ENCODE measurements at regions not wholly inside any gene's neighbourhood (a gene's known extent, or its start where the extent isn't known, plus 50 kb on each side); places are given as distances from the start of the nearest gene placed in this dataset.

DNA sequence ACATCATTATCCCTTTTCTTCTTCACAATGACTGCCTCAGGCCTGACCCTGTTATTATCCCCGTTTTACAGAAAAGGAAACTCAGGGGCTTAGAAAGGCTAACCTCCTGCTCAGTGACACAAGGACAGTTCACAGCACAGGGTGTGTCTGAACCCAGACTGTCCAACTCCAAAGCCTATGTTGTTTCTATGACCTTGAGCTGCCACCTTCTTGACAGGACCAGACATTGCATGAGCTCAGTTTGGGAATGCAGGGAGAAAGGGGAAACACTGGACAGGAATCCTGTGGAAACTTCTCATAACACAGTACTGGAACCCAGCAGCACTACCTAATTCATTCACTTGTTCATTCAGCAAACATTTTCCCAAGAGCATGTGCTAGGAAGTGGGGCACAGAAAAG, 472.8 kb downstream of the CDK5RAP2 start:
- DNase-seq, result no peak

DNA sequence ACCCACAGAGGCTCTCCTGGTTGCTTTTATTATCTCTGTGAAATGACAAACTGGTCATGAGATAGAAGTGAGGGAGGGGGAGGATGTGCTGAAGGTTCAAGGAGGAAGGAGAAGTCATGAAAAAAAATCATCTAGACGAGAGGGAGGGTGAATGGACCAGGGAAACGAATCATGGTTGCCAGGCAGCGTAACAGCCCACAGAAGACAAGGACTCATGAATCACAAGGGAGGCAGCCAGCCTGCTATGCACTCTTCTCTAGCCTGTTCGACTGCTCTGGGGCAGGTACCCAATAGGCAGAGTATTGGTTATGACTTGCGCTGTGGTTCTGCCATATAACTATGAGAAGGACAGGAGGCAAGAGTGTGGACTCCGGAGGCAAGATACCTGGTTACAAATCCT, 475.2 kb downstream of the CDK5RAP2 start:
- no peak for DNase-seq

DNA sequence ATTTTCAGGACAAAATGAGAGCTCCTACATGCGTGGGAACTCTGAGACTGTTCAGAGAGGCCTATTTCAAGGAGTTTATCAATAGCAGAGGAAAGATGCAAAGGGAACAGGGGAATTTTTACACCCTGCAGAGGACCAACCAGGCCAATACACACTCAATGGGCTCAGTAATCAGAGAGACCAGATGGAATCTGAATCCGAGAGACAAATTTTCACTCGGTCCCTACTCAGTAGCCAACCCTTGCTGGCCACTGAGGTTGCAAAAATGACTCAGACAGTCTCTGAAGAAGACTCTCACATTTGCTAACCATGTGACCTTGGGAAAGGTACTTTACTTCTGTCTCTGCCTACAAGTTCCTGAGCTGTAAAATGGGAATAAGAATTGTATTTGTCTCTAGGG, 479.4 kb downstream of the CDK5RAP2 start:
- no peak for DNase-seq

DNA sequence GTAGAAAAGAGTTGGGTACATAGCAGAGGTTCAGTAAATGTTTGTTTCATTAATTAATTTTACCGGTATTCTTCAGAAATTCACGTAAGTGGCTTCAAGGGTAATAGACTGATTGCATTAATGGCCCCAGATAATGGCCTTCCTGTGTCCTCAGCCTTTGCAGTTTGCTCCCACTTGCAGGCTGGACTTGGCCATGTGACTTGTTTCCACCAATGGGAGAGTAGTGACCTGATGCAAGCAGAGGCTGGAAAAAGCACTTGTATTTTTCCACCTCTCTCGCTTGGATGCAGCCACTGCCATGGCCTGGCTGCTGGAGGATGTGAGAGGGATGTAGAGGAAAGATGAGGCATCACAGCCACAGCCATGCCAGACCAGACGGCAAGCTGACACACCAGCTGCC, 480.9 kb downstream of the CDK5RAP2 start:
- DNase-seq, result no peak

DNA sequence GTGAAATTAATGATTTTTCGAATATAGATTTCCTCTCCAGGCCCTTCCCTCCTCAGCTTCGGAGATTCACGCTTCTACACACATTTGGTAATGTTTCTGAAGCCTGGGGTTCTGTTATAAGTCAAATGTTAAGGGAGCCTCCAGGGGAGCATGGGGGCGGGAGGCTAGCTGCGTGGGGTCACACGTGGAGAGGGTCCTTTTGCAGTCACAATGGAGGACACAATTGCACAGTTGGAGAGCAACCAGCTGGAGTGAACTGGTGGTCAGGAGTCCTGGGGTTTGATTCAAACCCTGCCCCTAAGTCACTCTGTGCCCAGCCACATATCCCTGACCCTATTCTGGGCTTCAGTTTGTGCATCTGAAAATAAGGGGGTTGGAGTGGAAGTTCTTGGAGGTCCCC, 481.4 kb downstream of the CDK5RAP2 start:
- DNase-seq, result no peak

DNA sequence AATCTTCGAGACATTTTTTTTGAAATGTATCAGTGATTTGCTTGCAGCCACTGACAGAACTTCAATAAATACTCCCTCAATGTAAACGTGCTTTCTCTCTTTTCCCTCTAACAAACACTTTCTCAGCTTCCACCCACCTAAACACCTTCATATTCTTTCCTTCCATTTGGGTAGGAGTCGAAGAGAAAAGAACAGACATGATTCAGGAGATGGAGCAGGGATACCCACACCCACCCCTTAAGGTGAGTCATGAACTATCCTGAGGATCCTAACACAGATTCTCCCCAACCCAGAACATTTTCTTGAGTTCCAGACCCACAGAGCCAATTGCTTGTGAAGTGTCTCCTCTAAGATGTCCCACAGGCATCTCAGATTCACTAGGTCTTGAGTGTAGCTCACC, 488.8 kb downstream of the CDK5RAP2 start:
- no peak for DNase-seq

DNA sequence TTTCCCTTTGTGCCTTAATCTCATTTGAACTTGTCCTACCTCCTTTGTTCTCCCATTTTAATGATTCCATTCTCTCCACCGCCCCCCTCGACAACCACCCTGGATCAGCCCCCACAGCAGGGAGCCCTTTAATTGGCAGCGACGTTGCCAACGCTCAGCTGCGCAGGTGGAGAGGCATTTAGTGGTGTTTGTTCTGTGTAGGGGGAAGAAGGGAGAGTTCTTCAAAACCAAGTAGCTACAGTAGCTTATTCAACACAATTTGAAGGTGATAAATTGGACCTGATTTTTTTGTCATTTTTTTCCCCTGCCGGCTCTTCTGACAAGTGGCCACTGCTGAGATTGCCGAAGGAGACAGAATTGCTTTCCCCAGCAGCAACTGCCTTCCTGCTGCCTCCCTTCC, 499.1 kb downstream of the CDK5RAP2 start:
- no peak for DNase-seq

DNA sequence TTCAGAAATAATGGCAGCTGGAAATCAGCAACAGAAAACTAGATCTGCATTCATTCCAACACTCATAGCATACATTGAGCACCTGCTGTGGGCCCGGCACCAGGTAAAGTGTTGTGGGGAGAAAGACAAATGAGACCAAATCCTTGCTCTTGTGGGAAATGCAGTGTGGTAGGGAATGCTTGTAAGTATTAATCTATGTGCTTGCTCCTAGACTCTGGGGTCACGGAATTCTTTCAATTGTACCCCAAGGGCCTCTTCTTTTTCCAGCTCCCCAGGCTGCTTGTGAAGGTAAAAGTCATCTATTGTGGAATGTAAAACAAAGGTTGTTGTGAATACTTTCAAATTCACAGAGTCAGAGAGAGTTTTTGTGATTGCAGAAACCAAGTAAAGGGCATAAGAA, 501.9 kb downstream of the CDK5RAP2 start:
- DNase-seq, result no peak

DNA sequence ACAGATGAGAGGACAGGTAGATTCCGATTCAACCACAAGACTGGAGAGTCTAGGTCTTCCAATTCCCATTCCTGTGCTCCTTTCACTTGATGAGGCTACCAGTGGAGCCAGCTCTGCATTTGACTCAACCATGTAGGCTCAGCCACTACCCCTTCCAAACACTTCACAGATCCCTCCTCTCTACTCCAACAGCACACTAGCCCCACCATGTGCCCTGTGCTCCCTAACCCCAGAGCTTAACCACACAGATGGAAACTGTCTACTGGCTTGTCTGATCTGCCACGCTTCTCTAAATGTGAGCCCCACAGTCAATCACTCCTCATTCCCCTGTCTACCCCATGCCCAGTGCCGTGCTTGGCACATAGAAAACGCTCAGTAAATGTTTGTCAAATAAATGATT, 508.2 kb downstream of the CDK5RAP2 start:
- no peak for DNase-seq

DNA sequence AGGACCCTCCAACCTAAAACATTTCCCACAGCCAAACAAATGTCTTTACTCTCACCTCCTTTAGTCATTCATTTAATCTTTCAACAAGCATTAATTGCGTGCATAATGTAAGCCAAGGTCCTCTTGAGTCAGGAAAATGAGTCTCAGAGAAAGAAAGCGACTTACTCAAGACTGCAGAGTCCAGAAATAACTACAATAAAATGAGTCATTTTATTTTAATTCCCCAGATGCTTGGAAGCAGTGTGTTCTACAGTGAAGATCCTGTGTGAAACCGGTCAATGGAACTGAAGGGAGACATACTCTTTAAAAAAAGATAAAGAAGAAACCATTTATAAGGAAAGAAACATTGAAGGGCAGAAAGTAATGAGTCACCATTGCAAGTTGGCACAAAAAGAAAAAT, 513.7 kb downstream of the CDK5RAP2 start:
- DNase-seq, result no peak

DNA sequence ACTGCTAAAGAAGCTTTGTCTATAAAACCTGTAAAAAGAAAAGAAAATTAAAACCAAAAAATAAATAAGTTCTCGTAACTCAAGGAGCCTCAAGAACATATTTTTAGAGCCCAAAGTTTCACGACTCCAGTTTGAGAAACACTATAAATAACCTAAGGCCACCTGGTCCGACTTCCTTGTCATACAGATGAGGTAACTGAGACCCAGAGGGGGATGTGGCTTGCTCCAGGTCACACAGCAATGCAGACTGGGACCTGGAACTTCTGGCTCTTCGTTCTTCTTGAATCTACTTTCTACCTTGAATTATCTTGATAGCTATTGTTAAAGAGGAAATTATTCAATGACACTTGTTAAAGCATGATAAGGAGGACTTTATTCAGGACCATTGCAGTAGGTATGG, 514.8 kb downstream of the CDK5RAP2 start:
- DNase-seq, result no peak

DNA sequence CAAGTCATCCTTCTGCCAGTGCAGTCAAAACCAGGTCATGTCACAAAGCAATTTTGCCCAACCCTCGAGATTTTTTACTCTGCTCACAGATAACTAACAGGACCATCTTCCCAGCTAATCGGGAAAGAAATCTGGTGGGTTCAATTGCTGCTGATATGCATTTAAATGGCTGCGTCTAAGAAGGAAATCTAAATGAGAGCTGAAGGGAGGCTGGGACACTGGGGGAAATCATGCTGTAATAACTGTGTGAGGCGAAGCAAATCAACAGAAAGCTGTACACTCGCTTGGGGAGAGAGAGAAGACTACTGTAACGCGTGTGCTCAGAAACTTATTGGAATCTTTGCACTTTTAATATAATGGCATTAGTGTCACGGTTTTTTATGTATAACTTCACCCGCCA, 535.0 kb downstream of the CDK5RAP2 start:
- DNase-seq, result no peak

DNA sequence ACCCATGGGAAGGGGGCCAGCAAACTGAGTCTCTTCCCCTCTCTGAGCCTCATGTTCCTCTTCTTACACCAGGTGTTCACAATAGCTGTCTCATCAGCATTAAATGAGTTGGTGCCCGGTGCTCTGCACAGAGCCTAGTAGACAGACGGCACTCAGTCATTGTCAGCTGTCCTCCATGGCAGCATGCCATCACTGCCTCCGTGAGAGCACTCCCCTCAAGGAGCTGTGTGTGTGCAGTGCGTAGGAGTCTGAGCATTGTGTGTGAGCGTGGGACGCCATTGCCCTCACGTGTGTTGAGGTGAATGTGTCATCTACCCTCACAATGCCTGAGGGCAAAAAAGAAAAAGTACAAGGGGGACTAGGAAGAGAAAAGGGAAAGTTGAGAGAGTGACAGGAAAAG, 536.5 kb downstream of the CDK5RAP2 start:
- no peak for DNase-seq

DNA sequence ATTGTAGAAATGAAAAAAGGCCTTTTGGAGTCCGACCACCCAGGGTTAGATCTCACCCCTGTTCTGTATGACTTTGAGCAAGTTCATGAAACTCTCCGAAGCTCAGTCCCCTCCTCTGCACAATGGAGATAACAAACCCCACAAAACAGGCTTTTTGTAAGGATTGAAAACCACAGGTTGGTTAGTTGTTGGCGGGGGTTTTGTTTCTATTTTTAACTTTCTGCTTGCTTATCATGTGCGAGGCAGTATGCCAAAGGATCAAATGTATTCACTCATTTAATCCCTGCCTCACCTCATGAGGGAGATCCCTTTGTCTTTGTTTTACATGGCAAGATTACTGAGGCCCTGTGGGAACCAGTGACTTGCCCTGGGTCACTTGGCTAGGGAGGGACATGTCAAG, 539.1 kb downstream of the CDK5RAP2 start:
- DNase-seq, result no peak

DNA sequence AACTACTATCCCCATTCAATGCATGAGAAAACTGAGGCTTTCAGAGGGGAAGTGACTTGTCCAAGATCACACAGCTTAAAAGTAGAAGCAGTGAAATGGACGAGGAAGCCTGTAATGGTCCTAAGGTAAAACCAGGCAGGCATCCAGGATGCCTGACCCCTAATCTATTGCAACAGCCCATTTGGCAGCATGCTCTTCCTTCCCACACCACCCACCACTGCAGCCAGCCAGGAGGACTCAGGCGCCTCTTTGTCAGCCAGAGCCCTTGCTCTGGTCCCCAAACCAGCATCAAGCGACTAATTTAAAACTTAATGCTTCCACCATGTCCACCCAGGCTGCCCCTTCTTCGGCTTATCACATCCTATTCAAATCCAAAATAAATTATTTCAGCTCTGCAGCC, 541.6 kb downstream of the CDK5RAP2 start:
- DNase-seq, result no peak

DNA sequence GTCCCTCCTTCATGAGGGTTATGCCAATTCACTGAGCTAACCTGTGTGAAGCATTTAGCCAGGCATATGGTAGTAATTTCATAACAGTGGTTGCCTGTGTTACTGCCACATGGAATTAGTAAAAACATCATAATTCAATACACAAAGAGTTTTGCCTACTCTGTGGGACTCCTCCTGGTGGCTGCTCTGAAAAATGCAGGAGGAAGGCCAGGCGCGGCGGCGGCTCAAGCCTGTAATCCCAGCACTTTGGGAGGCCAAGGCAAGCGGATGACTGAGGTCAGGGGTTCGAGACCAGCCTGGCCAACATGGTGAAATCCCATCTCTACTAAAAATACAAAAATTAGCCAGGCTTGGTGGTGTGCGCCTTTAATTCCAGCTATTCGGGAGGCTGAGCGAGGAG, 547.3 kb downstream of the CDK5RAP2 start:
- no peak for DNase-seq

DNA sequence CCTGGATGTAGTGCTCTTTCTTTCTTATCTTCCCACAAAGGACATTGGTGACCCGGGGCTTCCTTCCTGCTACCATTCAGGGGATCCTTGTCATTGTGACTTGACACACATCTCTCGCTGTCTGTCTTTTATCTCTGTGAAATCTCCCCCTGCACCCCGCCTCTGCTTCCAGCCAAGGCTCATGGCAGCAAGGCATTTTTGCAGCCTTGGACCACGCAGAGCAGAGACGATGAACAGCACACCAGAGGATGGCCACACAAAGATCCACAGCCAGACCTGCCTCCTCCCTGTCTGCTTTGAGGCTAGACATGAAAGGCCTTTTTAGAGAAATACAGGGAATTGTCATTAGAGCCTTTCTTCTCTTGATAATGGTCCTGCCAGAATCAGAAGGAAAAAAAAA, 549.1 kb downstream of the CDK5RAP2 start:
- DNase-seq, result no peak

DNA sequence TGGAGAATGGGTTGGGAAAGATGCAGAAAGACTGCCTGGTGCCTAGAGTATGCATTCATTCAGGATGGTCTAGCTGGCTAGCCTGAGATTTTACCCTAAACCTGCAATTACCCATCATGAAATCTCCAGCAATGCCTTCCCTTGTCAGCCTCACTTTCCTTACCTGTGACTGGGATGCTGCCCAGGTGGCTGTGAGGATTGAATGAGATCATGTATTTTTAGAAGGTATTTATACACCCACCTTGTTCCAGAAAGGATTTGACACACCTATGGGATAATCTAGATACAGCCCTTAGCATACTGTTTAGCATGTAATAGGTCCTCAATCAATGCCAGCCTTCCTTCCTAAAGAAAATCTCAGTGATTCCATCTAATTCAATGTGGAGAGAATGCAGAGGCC, 561.4 kb downstream of the CDK5RAP2 start:
- DNase-seq, result no peak

DNA sequence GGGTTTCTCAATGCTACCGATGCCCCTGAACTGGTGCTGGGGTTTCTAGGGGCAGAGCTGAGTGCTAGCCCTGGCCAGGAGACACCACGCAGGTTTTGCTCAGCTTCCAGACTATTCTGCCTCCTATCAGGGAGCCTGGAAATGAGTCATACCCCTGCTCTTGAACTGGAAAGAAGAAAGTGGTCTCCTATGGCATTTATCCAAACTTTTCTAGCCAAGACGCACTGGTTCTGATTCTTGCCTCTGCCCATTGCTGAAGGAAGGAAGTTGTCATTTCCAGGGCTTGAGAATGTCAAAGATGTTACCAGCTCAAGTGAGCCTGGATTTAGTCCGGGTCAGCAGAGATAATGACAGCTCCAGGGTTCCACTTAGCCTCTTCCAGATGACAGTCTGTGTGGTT, 561.9 kb downstream of the CDK5RAP2 start:
- no peak for DNase-seq

DNA sequence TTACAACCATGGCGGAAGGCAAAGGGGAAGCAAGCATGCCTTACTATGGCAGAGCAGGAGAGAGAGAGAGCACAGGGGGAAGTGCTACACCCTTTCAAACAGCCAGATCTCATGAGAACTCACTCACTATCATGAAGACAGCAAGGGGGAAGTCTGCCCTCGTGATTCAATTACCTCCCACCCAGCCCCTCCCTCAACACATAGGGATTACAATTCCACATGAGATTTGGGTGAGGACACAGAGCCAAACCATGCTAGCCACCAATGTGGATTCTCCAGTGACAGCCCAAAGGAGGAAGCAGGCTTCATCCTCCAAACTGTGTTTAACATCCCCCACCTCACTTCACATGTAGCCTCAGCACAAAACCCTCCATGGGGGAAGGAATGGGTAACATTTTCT, 563.7 kb downstream of the CDK5RAP2 start:
- DNase-seq, result no peak

DNA sequence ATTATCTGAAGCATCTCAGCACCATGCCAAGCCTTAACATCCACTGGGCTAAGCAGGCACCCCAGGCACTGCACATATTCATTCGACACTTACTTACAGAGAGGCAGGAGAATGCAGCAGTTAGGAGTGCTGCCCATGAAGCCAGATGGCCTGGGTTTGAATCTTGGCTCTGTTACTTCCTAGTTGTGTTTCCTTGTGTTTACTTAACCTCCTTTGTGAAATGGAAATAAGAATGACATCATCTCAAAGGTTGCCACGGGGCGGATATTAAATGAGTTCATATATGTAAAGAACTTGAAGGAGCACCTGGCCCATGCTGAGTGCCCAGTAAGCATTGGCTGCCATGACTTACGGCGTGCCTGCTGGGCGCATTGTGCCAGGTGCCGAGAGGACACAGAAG, 565.2 kb downstream of the CDK5RAP2 start:
- no peak for DNase-seq

DNA sequence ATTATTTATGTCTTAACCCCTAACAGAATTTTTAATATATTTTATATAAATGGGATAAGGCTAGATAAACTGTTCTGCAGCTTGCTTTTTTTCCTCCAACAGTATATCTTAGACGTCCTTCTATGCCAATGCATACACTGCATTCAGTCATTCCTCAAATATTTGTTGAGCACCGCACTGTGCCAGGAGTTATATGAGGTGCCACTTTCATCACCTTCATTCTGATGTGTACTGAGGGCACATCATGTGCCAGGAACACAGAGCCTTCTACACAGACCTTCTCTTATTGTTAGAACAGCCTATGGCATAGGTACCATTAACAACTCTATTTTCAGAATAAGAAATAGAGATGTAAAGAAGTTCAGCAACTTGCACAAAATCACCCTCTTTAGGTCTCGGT, 570.1 kb downstream of the CDK5RAP2 start:
- DNase-seq, result no peak

DNA sequence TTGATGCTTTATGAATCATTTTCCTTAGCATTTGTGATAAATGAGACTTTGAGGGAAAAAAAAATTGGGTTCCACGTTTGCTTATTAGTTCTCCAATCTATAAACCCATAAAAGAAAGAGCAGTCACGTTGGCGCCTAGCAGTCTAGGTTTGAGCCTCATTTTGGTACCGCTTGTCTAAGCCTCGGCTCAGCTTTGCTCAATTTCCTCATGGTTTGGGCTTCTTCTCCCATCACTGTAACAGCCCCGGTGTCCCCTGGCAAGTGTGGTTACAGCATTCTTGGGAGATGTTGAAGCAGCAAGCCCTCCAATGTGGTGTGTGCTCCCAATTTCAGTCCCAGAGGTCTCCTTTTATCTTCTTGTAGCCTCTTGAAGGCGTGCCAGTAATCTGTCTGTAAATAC, 578.4 kb downstream of the CDK5RAP2 start:
- DNase-seq, result no peak

DNA sequence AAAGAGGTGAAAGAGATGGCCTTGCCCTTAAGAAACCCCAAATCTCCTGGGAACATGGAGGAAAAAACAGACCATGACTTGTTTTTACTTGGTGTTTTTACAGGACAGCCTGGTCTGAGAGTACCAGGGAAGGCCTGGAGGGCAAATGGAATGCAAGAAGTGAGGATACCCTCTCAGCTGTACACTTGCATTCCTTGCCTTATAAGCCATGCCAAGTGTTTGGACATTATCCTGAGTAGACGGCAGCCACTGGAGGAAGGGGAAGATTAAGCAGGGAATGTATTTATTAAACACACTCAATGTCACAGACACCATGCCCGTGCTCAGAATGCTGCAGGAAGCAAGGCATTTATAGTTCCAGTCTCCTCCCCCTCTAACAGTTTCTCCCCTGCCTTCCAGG, 581.4 kb downstream of the CDK5RAP2 start:
- DNase-seq, result no peak

DNA sequence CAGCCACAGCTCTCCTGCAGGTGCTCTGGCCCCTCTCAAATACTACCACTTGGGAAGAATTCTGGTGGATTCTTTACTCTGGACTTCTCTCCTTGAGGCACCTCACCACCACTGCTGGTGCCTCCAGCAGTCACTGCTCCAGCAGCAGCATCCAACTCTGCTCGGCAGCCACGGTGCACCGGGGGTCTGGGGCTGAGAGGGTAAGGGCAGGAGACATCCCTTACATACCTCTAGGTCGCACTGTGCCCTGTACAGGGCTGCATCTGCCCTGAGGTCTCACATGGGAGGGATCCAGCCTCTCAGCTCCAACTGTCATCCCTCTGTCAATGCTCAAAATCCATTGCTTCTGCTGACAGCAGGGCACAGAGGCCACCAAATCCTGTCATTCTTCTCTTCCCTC, 588.2 kb downstream of the CDK5RAP2 start:
- no peak for DNase-seq

DNA sequence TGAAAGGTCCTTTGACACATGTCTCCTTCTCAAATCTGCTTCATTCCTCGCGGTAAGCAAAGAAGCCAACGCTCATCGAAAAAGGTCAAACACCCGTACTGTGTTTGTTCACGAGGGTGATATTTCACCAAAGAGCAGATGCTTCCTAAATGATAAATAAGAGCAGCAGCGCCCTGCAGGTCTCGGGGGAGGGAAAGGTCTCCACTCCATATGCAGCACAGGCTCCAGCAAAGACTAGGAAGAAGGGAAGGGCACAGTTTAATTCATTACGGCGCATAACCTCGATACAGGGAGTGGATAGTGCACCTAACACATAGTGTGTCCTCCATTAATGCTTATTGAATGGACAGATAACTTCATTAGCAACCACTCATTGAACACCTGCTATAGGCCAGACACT, 593.3 kb downstream of the CDK5RAP2 start:
- no peak for DNase-seq

Data from CD4-positive, alpha-beta T cell treated with Interleukin-4 for 1 hour (primary cell).